GM19467 (cell line): ENCODE measurements at regions not wholly inside any gene's neighbourhood (a gene's known extent, or its start where the extent isn't known, plus 50 kb on each side); places are given as distances from the start of the nearest gene placed in this dataset.

Experiments
- ATAC-seq: cut with Tn5 transposase; IDR thresholded peaks from one replicate; pipeline ENCODE4 v1.9.1; 2021; ENCODE audit warnings: mild to moderate bottlenecking, moderate library complexity; ENCODE audit not compliant: unreplicated experiment

DNA sequence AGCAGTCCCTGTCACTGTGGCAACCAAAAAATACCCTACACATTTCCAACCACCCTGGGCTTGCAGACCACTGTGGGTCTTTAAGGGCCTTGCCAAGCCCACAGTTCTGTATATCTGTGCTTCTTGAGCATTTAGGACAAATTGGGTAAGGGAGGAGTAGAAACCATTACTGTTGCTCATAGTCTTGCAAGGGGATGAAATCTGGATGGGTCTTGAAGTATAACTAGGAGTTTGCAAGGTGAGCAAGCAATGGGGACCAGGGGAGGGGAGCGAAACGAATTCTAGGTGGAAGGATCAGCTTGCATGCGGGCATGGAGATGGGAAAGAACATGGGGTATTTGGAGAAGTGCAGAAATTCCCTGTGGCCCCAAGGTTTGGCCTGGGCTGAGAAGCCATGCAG is 202.9 kb downstream of the RAB11FIP4 start:
- no peak for ATAC-seq

DNA sequence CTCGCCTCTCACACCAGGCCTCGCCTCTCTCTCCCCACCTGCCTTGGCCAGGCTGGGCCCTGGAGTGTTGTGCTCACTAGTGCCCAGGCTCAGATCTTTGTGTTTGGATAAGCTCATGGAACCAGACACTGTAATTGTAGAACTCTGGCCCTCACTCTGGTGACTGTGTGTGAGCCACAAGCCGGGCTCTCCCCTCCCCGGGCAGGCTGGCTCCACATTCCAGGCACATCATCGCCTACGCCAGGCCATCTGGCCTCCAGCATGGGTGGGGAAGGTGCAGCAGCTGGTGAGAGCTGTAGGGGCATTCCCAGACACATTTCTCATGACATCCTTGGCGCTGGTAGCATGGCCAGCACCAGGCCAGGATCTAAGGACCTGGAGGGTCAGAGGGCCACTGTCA is 202.3 kb downstream of the RAB11FIP4 start:
- no peak for ATAC-seq

GRCh38 chr17:31591924-31592323 is 200.4 kb downstream of the RAB11FIP4 start:
- no peak for ATAC-seq

DNA sequence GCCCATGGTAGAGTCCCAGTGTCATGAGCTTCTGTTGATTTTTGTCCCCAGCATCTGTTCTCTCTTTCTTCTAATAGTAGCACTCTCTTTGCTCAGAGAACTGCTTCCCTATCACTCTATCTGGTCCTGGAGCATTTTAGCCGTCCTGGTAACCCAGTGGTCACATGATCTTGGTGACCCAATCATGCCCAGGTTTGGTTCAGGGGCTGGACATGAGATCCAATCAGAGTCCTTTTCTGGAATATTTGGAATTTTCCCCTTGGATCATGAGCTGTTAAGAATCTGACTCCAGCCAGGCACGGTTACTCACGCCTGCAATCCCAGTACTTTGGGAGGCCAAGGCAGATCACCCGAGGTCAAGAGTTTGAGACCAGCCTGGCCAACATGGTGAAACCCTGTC is 197.0 kb downstream of the RAB11FIP4 start:
- ATAC-seq: no peak

- no peak for ATAC-seq
Measured at GRCh38 chr17:31588034-31588433, 196.6 kb downstream of the RAB11FIP4 start.
